ENCODE measurements at regions not wholly inside any gene's neighbourhood (a gene's known extent, or its start where the extent isn't known, plus 50 kb on each side); places are given as distances from the start of the nearest gene placed in this dataset.

GRCh38 chr7:26471306-26472075, 179.8 kb downstream of the SNX10 start:
- POLR2A ChIA-PET: no interaction called here
- no peak for TF ChIP-seq ARNT (IDR thresholded peaks at IDR 0.05)
- no peak for TF ChIP-seq BHLHE40 (IDR thresholded peaks at IDR 0.05; ENCODE audit: borderline replicate concordance)
- DNase-seq (ENCODE audit: extremely low spot score): no peak
- CTCF ChIA-PET: no interaction called here

GRCh38 chr7:26472971-26473370, 181.3 kb downstream of the SNX10 start:
- ChIA-PET POLR2A (no interaction called here), CTCF (no interaction called here)
- TF ChIP-seq ELF4 (IDR thresholded peaks at IDR 0.05) (no peak), SUZ12 (IDR thresholded peaks at IDR 0.05) (no peak), LEF1 (IDR thresholded peaks at IDR 0.05; ENCODE audit: borderline replicate concordance) (no peak), NFRKB (IDR thresholded peaks at IDR 0.05) (no peak), BHLHE40 (IDR thresholded peaks at IDR 0.05; ENCODE audit: borderline replicate concordance) (no peak), L3MBTL2 (conservative IDR thresholded peaks at IDR 0.05) (no peak), TARDBP (IDR thresholded peaks at IDR 0.05) (no peak), HDGF (IDR thresholded peaks at IDR 0.05; ENCODE audit: borderline replicate concordance) (no peak), SP1 (IDR thresholded peaks at IDR 0.05) (no peak), FOXM1 (IDR thresholded peaks at IDR 0.05; ENCODE audit: borderline replicate concordance) (no peak), ARNT (IDR thresholded peaks at IDR 0.05) (no peak), FOXK2 (IDR thresholded peaks at IDR 0.05) (no peak)
- DNase-seq (ENCODE audit: extremely low spot score): no peak

GRCh38 chr7:26476271-26476670, 184.6 kb downstream of the SNX10 start:
- CTCF ChIA-PET: no interaction called here
- no peak for DNase-seq (ENCODE audit: extremely low spot score)
- TF ChIP-seq TARDBP (IDR thresholded peaks at IDR 0.05) (no peak), FOXM1 (IDR thresholded peaks at IDR 0.05; ENCODE audit: borderline replicate concordance) (no peak), CTBP1 (IDR thresholded peaks at IDR 0.05; ENCODE audit: borderline replicate concordance) (no peak), L3MBTL2 (conservative IDR thresholded peaks at IDR 0.05) (no peak), LEF1 (IDR thresholded peaks at IDR 0.05; ENCODE audit: borderline replicate concordance) (no peak), PKNOX1 (IDR thresholded peaks at IDR 0.05) (no peak), FOXA1 (IDR thresholded peaks at IDR 0.05) (no peak), NFRKB (IDR thresholded peaks at IDR 0.05) (no peak), SP1 (IDR thresholded peaks at IDR 0.05) (no peak), ELF4 (IDR thresholded peaks at IDR 0.05) (no peak), ARNT (IDR thresholded peaks at IDR 0.05) (no peak), ZNF384 (IDR thresholded peaks at IDR 0.05) (no peak), HDGF (IDR thresholded peaks at IDR 0.05; ENCODE audit: borderline replicate concordance) (no peak), SUZ12 (IDR thresholded peaks at IDR 0.05) (no peak), BHLHE40 (IDR thresholded peaks at IDR 0.05; ENCODE audit: borderline replicate concordance) (no peak), FOXK2 (IDR thresholded peaks at IDR 0.05) (no peak)
- POLR2A ChIA-PET: no interaction called here

GRCh38 chr7:26477381-26477990, 185.8 kb downstream of the SNX10 start:
- DNase-seq (ENCODE audit: extremely low spot score): no peak
- TF ChIP-seq L3MBTL2 (conservative IDR thresholded peaks at IDR 0.05): no peak
- no peak for TF ChIP-seq SUZ12 (IDR thresholded peaks at IDR 0.05)
- TF ChIP-seq FOXA1 (IDR thresholded peaks at IDR 0.05): no peak
- TF ChIP-seq NFRKB (IDR thresholded peaks at IDR 0.05): no peak
- no peak for TF ChIP-seq TARDBP (IDR thresholded peaks at IDR 0.05)
- TF ChIP-seq FOXK2 (IDR thresholded peaks at IDR 0.05): no peak
- no peak for TF ChIP-seq CTBP1 (IDR thresholded peaks at IDR 0.05; ENCODE audit: borderline replicate concordance)
- TF ChIP-seq LEF1 (IDR thresholded peaks at IDR 0.05; ENCODE audit: borderline replicate concordance): no peak
- no peak for TF ChIP-seq BHLHE40 (IDR thresholded peaks at IDR 0.05; ENCODE audit: borderline replicate concordance)
- no peak for TF ChIP-seq FOXM1 (IDR thresholded peaks at IDR 0.05; ENCODE audit: borderline replicate concordance)
- no peak for TF ChIP-seq PKNOX1 (IDR thresholded peaks at IDR 0.05)
- TF ChIP-seq HDGF (IDR thresholded peaks at IDR 0.05; ENCODE audit: borderline replicate concordance): no peak
- CTCF ChIA-PET: no interaction called here
- POLR2A ChIA-PET: no interaction called here

GRCh38 chr7:26478550-26478949, 186.9 kb downstream of the SNX10 start:
- no peak for DNase-seq (ENCODE audit: extremely low spot score)
- TF ChIP-seq BHLHE40 (IDR thresholded peaks at IDR 0.05; ENCODE audit: borderline replicate concordance) (no peak), SP1 (IDR thresholded peaks at IDR 0.05) (no peak), FOXA1 (IDR thresholded peaks at IDR 0.05) (no peak), NFRKB (IDR thresholded peaks at IDR 0.05) (no peak), SUZ12 (IDR thresholded peaks at IDR 0.05) (no peak), ZNF384 (IDR thresholded peaks at IDR 0.05) (no peak), CTBP1 (IDR thresholded peaks at IDR 0.05; ENCODE audit: borderline replicate concordance) (no peak), FOXK2 (IDR thresholded peaks at IDR 0.05) (no peak), ARNT (IDR thresholded peaks at IDR 0.05) (no peak), L3MBTL2 (conservative IDR thresholded peaks at IDR 0.05) (no peak), LEF1 (IDR thresholded peaks at IDR 0.05; ENCODE audit: borderline replicate concordance) (no peak), HDGF (IDR thresholded peaks at IDR 0.05; ENCODE audit: borderline replicate concordance) (no peak), PKNOX1 (IDR thresholded peaks at IDR 0.05) (no peak), FOXM1 (IDR thresholded peaks at IDR 0.05; ENCODE audit: borderline replicate concordance) (no peak), TARDBP (IDR thresholded peaks at IDR 0.05) (no peak), ELF4 (IDR thresholded peaks at IDR 0.05) (no peak)
- POLR2A ChIA-PET: interaction anchor here (1.1 kb wide), 1 partner anchor 79 kb away, joined by 3 read pairs; no protein-coding TSS in a partner anchor
- CTCF ChIA-PET: no interaction called here

GRCh38 chr7:26479581-26479980, 187.9 kb downstream of the SNX10 start:
- no peak for DNase-seq (ENCODE audit: extremely low spot score)
- ChIA-PET CTCF (no interaction called here), POLR2A (no interaction called here)
- no peak for TF ChIP-seq CTBP1 (IDR thresholded peaks at IDR 0.05; ENCODE audit: borderline replicate concordance)
- TF ChIP-seq LEF1 (IDR thresholded peaks at IDR 0.05; ENCODE audit: borderline replicate concordance): no peak
- no peak for TF ChIP-seq ELF4 (IDR thresholded peaks at IDR 0.05)
- no peak for TF ChIP-seq TARDBP (IDR thresholded peaks at IDR 0.05)
- no peak for TF ChIP-seq FOXM1 (IDR thresholded peaks at IDR 0.05; ENCODE audit: borderline replicate concordance)
- no peak for TF ChIP-seq SP1 (IDR thresholded peaks at IDR 0.05)
- TF ChIP-seq PKNOX1 (IDR thresholded peaks at IDR 0.05): no peak
- TF ChIP-seq NFRKB (IDR thresholded peaks at IDR 0.05): no peak
- no peak for TF ChIP-seq ZNF384 (IDR thresholded peaks at IDR 0.05)
- TF ChIP-seq BHLHE40 (IDR thresholded peaks at IDR 0.05; ENCODE audit: borderline replicate concordance): no peak
- no peak for TF ChIP-seq HDGF (IDR thresholded peaks at IDR 0.05; ENCODE audit: borderline replicate concordance)
- TF ChIP-seq SUZ12 (IDR thresholded peaks at IDR 0.05): no peak
- TF ChIP-seq ARNT (IDR thresholded peaks at IDR 0.05): no peak
- TF ChIP-seq FOXK2 (IDR thresholded peaks at IDR 0.05): no peak
- TF ChIP-seq FOXA1 (IDR thresholded peaks at IDR 0.05): no peak
- no peak for TF ChIP-seq L3MBTL2 (conservative IDR thresholded peaks at IDR 0.05)

Measured in HEK293T (cell line).